Activated CD4-positive, alpha-beta T cell treated with anti-CD3 and anti-CD28 coated beads, Interleukin-10, Interleukin-2, amounts not matched to agents 100 ng/mL and 50 ng/mL, durations not matched to agents 16 hours and 8 hours (primary cell): ENCODE measurements at regions not wholly inside any gene's neighbourhood (a gene's known extent, or its start where the extent isn't known, plus 50 kb on each side); places are given as distances from the start of the nearest gene placed in this dataset.
"Not testable (repeated sequence)": the region's sequence is repeated elsewhere in the genome, so short reads cannot be mapped to it uniquely, and the experiment has no call there.

ENCODE experiments used
- DNase-seq: peaks from one replicate; pipeline ENCODE4 v3.0.0-alpha.2; 2020

DNA sequence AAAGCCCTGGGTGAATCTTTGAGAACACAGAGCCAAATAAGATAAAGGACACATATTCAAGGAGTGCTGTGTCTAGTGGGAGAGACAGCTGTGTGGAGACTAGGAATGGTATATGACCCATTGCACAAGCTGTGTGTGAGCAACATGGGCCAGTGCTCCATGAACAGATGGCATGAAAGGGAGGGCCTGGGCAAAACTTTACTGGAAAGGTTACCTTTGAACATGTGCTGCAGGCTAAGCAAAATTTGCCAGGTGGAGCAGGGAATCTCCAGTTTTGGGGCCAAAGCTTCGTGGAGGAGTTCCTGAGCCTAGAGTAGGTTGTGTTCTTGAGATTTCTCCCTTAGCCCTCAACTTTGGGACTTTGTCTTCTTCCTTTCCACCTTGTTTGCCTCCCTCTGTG lies 446.1 kb upstream of the PROX1 start:
- no peak for DNase-seq

DNA sequence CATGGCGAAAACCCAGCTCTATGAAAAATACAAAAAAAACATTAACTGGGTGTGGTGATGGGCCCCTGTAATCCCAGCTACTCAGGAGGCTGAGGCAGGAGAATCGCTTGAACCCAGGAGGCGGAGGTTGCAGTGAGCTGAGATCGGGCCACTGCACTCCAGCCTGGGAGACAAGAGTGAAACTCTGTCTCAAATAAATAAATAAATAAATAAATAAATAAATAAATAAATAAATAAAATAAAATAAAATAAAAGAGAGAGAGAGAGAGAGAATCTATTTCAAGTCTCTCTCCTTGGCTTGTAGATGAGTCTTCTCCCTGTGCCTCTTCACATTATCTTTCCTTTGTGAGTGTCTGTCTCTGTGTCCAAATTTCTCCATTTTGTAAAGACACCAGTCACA lies 442.6 kb upstream of the PROX1 start:
- DNase-seq: not testable (repeated sequence)

DNA sequence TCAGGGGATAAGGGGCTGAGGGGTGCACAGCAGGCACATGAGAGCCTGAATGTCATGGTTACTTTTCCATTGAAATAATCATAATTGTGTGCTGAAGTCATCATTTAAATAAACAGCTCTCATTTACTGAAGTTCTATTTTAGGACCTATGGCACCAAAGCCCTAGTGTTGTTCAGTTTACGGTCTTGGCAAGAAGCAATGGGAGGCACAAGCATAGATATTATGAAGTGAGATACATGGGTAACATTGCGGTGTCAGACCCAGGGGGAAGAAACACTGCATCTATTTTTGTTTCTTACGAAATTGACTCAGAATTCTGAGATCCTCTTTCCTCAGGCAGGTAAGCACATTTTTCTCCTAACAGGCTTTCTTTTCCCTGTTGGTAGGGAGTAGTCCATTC lies 437.8 kb upstream of the PROX1 start:
- no peak for DNase-seq

DNA sequence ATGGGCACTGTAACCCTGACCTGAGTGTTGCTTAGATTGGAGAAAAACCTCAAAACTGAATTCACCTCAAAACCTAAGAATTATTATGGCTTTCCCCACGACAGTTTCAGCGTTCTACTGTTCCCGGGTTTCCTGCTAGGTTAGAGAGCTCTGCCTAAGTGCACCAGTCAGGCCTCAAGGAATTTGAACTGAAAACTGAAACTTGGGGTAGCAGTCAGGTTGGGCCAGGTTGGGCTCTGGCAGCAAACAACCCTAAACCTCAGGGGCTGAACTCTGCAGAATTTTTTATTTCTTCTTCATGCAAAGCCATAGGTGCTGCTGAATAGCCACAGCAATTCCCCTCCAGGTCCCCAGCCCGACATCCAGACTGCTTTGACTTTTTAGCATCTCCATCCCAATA lies 437.0 kb upstream of the PROX1 start:
- DNase-seq: no peak

DNA sequence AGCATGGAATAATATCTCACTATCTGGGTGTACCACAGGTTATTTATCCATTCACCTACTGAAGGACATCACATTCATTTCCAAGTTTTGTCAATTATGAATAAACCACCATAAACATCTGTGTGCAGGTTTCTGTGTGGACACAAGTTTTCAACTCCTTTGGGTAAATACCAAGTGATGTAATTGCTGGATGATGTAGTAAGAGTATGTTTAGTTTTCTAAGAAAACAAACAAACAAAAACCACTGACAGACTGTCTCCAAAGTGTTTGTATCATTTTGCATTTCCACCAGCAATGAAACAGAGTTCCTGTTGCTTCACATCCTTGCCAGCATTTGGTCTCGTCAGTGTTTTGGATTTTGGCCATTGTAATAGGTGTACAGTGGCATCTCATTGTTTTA lies 435.7 kb upstream of the PROX1 start:
- no peak for DNase-seq

DNA sequence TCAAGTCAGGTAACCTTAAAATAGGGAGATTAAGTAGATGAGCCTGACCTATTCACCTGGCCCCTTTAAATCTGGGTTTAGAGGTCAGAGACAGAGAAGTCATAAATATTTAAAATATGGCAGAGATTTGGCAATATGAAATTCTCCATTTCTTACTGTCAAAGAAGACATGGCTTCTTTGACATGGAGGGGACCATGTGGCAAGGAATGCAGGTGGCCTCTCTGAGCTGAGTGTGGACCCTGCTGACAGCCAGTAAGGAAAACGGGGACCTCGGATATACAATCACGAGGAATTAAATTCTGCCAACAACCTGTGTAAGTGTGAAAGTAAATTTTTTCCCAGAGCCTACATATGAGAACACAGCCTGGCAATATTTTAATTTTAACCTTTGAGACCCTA lies 427.5 kb upstream of the PROX1 start:
- no peak for DNase-seq

DNA sequence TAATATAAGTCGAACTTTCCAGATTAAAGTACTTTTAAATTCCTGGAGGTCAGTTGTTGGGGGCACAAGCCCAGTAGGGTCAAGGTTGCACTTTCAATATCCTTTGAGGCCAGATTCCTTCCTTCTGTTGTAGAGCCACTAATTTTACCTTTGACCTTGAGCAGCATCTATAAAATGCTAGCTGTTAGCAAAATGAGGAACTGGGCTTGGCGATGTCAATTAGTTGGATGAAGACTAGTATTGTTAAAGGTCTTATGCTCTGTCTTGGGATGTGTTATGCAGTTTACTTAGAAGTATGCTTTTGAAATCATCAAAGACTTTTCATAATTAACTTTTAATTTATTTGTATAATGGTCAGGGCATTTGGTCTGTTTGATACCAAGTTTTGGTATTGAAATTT lies 425.9 kb upstream of the PROX1 start:
- no peak for DNase-seq

DNA sequence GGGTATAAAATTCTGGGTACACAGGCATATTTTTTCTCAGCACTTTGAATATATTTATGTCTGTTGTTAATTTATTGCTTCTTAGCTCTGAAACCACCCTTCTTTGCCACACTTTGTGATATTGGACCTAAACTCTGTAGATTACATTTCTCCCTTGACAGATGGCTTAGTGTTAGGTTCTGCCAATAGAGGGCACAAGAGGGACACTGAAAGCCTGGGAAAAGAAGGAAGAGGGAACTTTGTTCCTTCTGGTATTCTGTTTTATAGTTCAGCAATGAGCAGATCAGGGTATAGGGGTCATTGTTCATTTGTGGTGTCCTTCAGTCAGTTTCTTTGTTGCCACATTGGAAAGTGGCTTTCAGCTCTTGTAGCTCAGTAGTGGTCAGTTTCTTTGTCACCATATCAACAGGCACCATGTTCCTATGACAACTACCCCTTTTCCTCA lies 423.5 kb upstream of the PROX1 start:
- DNase-seq: no peak

DNA sequence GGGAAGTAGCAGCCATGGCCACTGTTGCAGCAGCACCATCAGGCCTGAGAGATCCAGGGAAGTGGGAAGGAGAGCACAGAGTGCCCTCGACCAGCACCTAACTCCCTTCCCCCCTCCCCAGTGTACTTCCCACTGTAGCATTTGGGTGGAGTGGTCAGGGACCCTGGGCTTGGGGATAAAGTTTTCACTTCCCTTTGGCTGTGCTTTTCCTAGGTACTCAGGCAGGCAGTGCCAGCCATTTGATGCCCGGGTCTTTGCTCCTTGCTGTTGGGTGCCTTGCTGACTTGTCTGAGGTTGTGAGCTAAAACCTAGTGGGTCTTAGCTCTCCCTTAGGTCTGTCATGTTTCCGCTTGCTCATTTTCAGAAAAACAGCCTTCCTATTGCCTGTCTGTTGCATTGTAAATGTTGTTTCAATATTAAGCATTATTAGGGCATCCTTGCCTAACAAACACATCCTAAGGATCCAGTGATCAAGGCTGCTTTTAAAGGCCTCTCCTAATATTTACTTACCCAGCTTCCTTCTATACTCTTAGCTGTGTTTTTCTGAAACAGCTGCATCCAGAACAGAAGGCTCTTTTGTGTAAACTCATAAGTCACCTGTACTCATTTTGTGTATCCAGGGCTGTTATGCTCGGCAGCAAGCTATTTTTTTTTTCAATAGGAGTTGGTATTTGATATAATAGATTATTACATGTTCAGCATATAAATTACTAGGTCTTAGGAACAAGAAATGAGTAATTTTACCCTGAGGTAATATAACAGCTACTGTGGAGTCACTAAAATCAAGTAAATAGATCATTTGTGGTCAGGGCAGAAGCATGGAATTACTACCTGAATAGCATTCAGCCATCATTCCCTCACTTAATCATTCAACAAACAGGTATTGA lies 418.6 kb upstream of the PROX1 start:
- no peak for DNase-seq

DNA sequence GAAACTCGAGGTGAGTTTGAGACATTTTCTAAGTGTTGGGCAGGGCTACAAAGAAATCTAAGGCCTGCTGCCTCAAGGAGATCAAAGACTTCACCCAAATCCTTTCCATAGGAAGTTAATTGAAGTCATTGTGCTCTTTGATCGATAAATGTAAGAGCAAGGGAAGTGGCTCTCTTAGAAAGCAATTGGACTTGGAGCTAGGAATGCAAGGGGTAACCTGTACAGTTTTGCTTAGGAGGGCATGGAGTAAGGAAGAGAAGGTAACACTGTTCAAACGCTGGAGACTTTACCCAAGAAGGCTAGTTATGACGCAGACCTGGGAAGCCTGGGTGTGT lies 418.0 kb upstream of the PROX1 start:
- DNase-seq: no peak

DNA sequence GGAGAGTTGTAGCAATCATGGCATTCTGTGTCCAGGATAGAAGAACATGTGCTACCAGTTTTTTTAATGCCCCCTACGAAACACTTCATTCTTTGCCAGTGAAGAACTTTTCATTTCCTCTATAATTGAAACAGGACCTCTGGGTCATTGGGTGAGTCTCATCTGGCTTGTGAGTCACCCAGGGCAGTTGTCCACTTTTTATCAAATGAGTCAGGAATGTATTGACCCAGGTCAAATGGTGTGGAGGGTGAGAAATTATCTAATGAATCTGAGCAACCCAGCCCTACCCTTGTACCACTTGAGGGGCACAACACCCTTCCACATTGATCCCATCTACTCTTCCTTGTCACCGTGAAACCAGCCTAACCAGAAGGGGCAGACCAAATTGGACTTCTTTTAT lies 417.3 kb upstream of the PROX1 start:
- DNase-seq: no peak

DNA sequence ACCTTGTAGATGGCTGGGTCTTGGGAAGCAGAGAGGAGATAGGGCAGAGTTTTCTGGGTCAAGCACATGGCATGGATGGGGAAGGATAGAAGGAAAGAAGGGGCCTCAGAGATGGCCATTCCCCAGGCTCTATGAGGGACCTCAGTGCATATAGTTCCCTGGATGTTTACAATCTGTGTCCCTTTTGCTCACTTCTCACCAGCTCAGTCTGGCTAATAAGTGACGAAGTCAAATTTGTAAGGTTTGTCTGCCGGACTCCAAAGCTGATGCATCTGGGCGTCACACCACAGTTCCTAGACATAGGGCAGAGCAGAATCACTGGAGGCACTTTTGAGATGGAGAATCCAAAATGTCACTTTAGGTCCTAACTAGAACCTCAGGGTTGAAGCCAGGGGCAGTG lies 416.4 kb upstream of the PROX1 start:
- no peak for DNase-seq

DNA sequence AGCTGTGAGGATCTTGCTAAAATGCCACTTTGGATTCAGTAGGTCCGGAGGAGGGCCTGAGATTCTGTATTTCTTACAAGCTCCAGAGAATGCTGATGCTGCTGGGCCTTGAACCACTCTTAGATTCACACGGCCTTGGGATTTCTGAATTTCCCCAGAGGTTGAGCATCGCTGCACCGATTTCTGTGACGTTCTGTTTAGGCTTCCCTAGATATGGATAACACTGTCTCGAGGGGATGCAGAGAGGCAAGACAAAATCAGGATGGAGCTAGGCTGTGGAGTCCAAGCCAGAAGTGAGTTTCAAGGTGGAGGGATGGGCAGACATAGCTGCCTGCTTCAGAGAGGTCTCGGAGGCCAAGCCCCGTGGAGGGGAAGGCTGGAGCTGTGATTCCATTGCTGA lies 415.9 kb upstream of the PROX1 start:
- no peak for DNase-seq

DNA sequence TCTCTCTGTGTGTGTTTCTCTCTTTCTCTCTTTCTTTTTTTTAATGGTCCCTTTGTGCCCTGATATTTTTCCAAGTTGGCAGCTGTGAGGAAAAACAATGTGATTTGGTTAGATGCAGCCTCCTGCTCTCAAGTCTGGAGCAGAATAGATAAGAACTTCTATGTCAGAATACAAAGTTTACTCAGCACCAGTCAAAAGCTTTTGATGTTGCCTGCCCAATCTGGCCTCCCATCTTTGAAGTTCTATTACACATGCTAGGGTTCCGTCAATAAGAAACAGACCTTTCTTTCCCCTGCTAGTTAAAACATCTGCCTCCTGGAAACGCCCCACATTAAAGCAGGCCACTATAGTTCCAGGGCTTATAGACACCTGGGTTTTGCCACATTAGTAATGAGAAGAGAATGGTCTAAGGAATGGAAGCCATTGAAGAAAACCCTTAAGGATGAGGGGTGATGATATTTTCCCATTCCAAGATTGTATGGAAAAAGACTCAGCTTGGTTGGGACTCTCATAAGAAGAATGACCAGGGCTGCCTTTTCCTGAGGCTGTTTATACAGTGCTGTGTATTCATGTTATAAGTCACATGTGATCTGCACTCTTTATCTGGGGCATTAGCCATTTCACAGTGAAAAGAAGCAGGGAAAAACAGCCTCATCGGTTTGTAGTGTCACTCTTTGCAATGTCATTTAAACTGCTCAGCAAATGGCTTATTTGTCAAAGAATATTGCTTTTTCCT lies 414.7 kb upstream of the PROX1 start:
- no peak for DNase-seq

DNA sequence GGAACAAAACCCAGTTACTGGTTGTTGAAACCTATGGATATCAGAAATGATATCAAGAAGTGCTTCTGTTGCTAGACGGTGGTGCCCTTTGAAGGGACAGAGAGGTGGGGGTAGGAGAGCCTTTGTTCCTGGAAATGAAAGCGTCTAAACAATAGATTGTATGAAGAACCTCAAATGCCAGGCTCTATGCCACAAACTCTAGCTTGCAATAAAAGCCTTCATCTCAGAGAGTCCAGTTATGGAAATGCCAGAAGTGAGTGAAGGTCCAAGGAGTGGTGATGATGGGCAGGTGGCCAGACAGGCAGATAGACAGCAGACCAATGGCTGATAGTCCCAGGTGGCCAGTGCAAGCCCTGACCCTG lies 414.1 kb upstream of the PROX1 start:
- DNase-seq: no peak

DNA sequence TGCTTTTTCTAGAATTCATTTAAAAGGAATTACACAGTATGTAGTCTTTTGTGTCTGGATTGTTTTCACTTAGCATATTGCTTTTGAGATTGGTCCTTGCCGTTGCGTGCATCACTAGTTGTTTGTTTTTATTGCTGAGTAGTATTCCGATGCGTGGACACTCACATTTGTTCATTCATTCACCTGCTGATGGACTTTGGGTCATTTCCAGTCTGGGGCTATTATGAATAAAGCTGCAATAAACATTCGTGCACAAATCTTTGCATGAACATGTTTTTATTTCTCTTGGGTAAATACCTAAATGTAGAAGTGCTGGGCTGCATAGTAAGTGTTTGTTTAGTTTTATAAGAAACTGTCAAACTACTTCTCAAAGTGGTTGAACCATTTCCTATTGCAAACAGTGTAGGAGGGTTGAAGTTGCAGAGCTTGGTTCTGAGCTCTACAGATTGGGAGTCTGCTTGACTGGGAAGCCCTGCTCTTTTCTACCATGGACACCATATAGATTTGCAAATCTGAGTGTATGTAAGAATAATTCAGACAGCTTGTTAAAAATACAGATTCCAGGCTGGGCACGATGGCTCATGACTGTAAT lies 404.7 kb upstream of the PROX1 start:
- no peak for DNase-seq

DNA sequence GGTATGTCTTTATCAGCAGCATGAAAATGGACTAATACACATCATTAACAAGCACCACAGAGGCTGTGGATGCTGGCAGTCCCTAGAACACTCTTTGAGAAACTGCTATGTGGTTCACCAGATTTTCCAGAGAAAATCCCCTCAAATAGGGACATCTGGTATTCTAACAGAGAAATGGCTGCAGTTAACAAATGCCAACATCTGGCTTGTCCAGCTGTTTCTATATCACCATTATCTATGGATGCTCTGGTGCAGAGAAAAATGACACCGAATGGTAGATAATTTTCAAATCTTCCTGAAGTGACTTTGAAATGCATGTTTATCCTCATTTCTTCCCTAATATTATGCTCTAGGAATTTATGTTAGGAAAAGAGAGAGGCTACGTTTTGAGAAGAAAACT lies 403.5 kb upstream of the PROX1 start:
- no peak for DNase-seq

DNA sequence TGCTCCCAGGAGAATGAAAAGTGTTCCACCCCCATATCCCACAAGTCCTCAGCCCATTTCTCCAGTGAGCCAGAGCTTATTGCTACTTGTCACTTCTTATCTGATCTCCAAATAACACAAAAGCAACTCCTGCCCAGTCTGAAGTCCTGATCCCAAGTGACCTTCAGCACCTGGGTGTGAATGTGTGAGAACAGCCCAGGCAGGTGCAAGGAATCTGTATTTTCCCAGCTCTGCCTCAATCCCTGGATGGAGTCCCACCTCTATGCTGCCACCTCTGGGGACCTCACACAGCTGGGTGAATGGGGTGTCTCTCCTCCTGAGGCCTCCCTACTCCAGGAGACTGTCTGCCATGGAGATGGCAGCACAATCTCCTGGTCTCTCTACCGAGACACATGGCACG lies 402.4 kb upstream of the PROX1 start:
- no peak for DNase-seq

DNA sequence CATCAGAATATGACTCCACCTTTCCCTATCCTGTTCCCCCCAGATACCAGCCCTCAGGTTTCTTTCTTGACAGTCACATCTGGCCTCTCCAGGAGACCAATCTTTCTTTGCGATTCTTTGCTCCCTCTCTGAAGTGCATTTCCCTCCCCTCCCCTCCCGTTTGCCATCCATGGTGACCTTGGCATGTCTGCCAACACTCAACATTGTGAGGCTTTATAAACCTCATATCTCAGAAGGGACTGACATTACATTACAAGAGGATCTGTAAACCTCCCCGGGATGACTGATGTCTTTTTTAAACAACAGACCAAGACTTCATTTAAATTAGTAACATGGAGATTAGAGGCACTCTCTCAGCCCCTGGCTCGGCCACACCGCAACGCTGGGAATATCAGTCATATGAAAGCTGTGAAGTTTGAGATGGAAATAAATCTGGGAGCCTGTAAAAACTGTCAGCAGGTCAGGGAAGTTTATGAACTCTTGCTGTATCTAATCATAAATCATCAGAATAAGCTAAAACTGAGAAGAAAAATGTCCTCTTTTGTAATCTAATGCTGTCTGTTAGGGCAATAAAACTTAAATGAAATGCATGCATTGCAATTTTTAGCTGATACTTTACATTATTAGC lies 401.7 kb upstream of the PROX1 start:
- DNase-seq: no peak

DNA sequence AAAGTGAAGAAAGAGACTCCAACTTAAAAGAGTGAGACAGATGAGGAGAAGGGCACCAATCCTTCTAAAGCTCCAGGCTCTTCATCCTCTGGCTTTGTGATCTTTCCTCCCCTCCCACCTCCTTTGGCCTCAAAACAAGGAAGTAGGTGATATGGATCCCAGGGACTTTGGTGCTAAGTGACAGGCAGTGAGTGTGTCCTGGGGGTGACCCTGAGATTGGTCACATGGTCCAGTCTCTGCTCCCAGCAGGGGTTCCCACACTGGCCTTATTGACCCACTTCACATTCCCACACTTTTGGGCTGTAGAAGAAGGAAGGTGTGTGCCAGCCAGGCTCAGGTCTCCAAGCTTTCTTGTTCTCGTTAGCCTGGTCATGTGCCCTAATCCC lies 401.2 kb upstream of the PROX1 start:
- DNase-seq: no peak

DNA sequence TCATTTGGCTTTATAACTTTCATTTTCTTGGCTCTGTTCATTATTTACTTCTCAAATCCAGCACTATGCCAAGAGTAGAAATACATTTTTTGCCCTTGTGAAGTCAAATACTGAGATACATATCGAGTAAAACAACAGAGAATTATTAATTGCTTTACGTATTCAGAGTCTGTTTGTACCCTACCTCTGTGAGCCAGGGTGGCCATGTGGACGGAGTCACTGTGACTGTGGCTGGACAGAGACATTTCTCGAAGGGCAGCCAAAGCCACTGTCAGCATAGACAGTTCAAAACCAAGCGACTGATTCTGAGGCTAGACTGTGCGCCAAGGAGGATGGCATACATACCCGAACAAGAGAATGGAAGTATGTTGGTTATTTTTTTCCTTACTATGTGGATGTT lies 391.0 kb upstream of the PROX1 start:
- no peak for DNase-seq

DNA sequence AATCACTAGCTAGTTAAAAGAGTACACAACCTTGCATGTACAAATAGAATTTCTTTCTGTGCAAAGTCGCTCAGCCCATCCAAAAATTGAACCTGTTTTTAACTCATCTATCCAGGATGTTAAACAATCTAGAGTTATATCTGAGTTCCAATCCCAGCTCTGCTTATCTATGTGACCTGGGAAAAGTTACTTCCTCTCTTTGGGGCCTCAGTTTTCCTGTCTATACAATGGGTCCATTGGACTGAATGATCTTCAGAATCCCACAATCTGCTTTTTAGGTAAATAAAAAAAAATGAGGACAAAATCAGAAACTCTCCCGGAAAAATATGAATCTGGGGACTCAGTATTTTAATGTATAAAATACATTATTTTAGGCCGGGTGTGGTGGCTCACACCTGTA lies 389.5 kb upstream of the PROX1 start:
- DNase-seq: no peak

DNA sequence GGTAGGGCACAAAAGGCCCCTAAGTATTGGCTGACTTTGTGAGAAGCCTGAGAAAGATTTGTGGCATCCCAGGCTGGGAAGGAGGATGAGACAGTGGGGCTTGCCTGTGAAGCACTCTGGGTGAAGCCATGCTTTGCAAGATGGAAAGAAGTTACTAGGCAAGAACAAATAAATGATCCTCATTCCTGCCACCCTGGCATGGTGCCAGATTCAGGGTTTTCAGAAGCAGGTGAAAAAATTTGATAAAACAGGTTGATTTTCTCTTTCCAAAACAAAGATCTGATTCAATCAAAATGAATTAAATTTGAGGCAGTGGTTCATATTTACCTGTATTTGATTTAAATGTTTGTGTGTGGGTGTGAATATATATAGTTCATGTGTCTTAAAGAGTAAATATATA lies 386.9 kb upstream of the PROX1 start:
- DNase-seq: no peak

DNA sequence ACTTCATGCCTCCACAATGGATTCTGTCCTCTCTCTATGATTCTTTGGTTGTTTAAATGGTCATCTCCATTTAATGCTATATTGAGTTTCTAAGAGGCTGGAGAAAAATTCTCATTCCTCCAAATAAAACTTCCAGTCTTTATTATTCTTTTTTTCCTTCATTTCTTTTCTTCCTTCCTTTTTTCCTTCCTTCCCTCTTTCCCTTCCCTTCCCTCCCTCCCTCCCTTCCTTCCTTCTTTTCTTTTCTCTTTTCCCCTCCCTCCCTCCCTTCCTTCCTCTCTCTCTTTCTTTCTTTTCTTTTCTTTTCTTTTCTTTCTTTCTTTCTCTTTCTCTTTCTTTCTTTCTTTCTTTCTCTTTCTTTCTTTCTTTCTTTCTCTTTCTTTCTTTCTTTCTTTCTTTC lies 386.1 kb upstream of the PROX1 start:
- not testable (repeated sequence) for DNase-seq
